H9 (cell line): ENCODE measurements at regions not wholly inside any gene's neighbourhood (a gene's known extent, or its start where the extent isn't known, plus 50 kb on each side); places are given as distances from the start of the nearest gene placed in this dataset.

Source experiments
- DNase-seq: peaks from one replicate; pipeline ENCODE4 v3.0.0-alpha.2; 2017
- H2AFZ ChIP-seq: one replicate; pipeline ENCODE4 v1.6.1; 2013; ENCODE audit warnings: mild to moderate bottlenecking, low read length, control low read depth, moderate library complexity
- H2AK5ac ChIP-seq: 2 replicates; pipeline ENCODE4 v1.6.1; 2013; ENCODE audit warnings: low read length, control low read depth, mixed read lengths; ENCODE audit not compliant: insufficient read length
- H2BK120ac ChIP-seq: one replicate; pipeline ENCODE4 v1.6.1; 2013; ENCODE audit warnings: low read depth, mild to moderate bottlenecking, low read length, control low read depth, inconsistent platforms; ENCODE audit not compliant: poor library complexity, severe bottlenecking
- H2BK12ac ChIP-seq: 2 replicates; pipeline ENCODE4 v1.6.1; 2013; ENCODE audit warnings: low read length, control low read depth, mixed read lengths, low read depth; ENCODE audit not compliant: insufficient read length
- H2BK15ac ChIP-seq: 2 replicates; pipeline ENCODE4 v1.6.1; 2013; ENCODE audit warnings: low read depth, low read length, control low read depth
- H2BK20ac ChIP-seq: one replicate; pipeline ENCODE4 v1.6.1; 2013; ENCODE audit warnings: low read depth, mild to moderate bottlenecking, low read length, control low read depth, inconsistent platforms; ENCODE audit not compliant: poor library complexity, severe bottlenecking
- H2BK5ac ChIP-seq: 2 replicates; pipeline ENCODE4 v1.6.1; 2013; ENCODE audit warnings: low read length, control low read depth, mixed read lengths; ENCODE audit not compliant: insufficient read length
- H3K14ac ChIP-seq: 2 replicates; pipeline ENCODE4 v1.6.1; 2013; ENCODE audit warnings: low read length, control low read depth; ENCODE audit not compliant: insufficient read depth
- H3K18ac ChIP-seq: 2 replicates; pipeline ENCODE4 v1.6.1; 2013; ENCODE audit warnings: low read depth, mild to moderate bottlenecking, mixed read lengths, low read length, control low read depth; ENCODE audit not compliant: insufficient read length
- H3K23ac ChIP-seq: 2 replicates; pipeline ENCODE4 v1.6.1; 2013; ENCODE audit warnings: low read length, control low read depth, mixed read lengths, low read depth; ENCODE audit not compliant: insufficient read length
- H3K23me2 ChIP-seq: 2 replicates; pipeline ENCODE4 v1.6.1; 2013; ENCODE audit warnings: low read depth, mild to moderate bottlenecking, mixed read lengths, low read length, control low read depth; ENCODE audit not compliant: insufficient read length, poor library complexity, severe bottlenecking
- H3K27ac ChIP-seq: 2 replicates; pipeline ENCODE4 v1.5.1; 2013; ENCODE audit warnings: low read length, control low read depth, mixed read lengths, low read depth; ENCODE audit not compliant: insufficient read length
- H3K27me3 ChIP-seq: 2 replicates; pipeline ENCODE4 v1.6.1; 2013; ENCODE audit warnings: low read length, control low read depth, inconsistent platforms; ENCODE audit not compliant: insufficient read depth
- H3K4ac ChIP-seq: 2 replicates; pipeline ENCODE4 v1.6.1; 2013; ENCODE audit warnings: low read depth, mild to moderate bottlenecking, control low read depth, inconsistent platforms, low read length, moderate library complexity
- H3K4me1 ChIP-seq: 2 replicates; pipeline ENCODE4 v1.6.1; 2013; ENCODE audit warnings: low read length, control low read depth, inconsistent platforms; ENCODE audit not compliant: insufficient read depth
- H3K4me2 ChIP-seq: 2 replicates; pipeline ENCODE4 v1.6.1; 2013; ENCODE audit warnings: low read length, control low read depth, mixed read lengths; ENCODE audit not compliant: insufficient read length, insufficient read depth
- H3K56ac ChIP-seq: 2 replicates; pipeline ENCODE4 v1.6.1; 2013; ENCODE audit warnings: low read depth, mild to moderate bottlenecking, mixed read lengths, low read length, control low read depth; ENCODE audit not compliant: insufficient read length
- H3K79me1 ChIP-seq: 2 replicates; pipeline ENCODE4 v1.6.1; 2013; ENCODE audit warnings: low read depth, mild to moderate bottlenecking, moderate library complexity, low read length, control low read depth, inconsistent platforms; ENCODE audit not compliant: insufficient read depth, poor library complexity, severe bottlenecking
- H3K79me2 ChIP-seq: 2 replicates; pipeline ENCODE4 v1.6.1; 2013; ENCODE audit warnings: low read length, control low read depth, inconsistent platforms; ENCODE audit not compliant: insufficient read depth
- H3K9ac ChIP-seq: 2 replicates; pipeline ENCODE4 v1.6.1; 2013; ENCODE audit warnings: low read length, control low read depth, mixed read lengths; ENCODE audit not compliant: insufficient read length; ENCODE audit errors: extremely low read depth
- H3K9me3 ChIP-seq: one replicate; pipeline ENCODE4 v1.6.1; 2013; ENCODE audit warnings: low read depth, low read length, inconsistent platforms; ENCODE audit not compliant: control insufficient read depth
- H3T11ph ChIP-seq: one replicate; pipeline ENCODE4 v1.6.1; 2013; ENCODE audit warnings: mild to moderate bottlenecking, low read length, control low read depth, inconsistent platforms
- H4K20me1 ChIP-seq: one replicate; pipeline ENCODE4 v1.6.1; 2013; ENCODE audit not compliant: control insufficient read depth, insufficient read length, insufficient read depth
- H4K5ac ChIP-seq: 2 replicates; pipeline ENCODE4 v1.6.1; 2013; ENCODE audit warnings: low read depth, mild to moderate bottlenecking, mixed read lengths, low read length, control low read depth; ENCODE audit not compliant: insufficient read length
- H4K8ac ChIP-seq: replicated peaks from 2 replicates; pipeline ENCODE4 v1.6.1; 2013; ENCODE audit warnings: low read length, control low read depth, mixed read lengths, low read depth; ENCODE audit not compliant: insufficient read length
- H4K91ac ChIP-seq: 2 replicates; pipeline ENCODE4 v1.6.1; 2013; ENCODE audit warnings: low read depth, mild to moderate bottlenecking, moderate library complexity, mixed read lengths, low read length, control low read depth; ENCODE audit not compliant: insufficient read length
- H3K27ac Mint-ChIP-seq, 3 experiments: 2 replicates in 2 of 3; 3 replicates in 1 of 3; pipeline ENCODE4 v1.8.0; 2020 to 2021; ENCODE audit warnings: mixed read lengths in 3 of 3, mild to moderate bottlenecking in 1 of 3, moderate library complexity in 1 of 3
- H3K27me3 Mint-ChIP-seq: 2 replicates; pipeline ENCODE4 v1.8.0; 2021; ENCODE audit warnings: low read depth, mild to moderate bottlenecking, moderate library complexity, mixed read lengths
- H3K36me3 Mint-ChIP-seq, 3 experiments: 2 replicates in 2 of 3; 3 replicates in 1 of 3; pipeline ENCODE4 v1.8.0; 2020 to 2021; ENCODE audit warnings: low read depth in 3 of 3, mixed read lengths in 3 of 3; ENCODE audit not compliant: insufficient read depth in 1 of 3
- H3K4me1 Mint-ChIP-seq, 2 experiments: 2 replicates each; pipeline ENCODE4 v1.8.0; 2020; ENCODE audit warnings: mixed read lengths in 2 of 2
- H3K4me3 Mint-ChIP-seq, 2 experiments: 2 replicates in 1 of 2; 3 replicates in 1 of 2; pipeline ENCODE4 v1.8.0; 2020 to 2021; ENCODE audit warnings: mild to moderate bottlenecking in 2 of 2, mixed read lengths in 2 of 2, moderate library complexity in 1 of 2
- H3K9me3 Mint-ChIP-seq, 2 experiments: 2 replicates in 1 of 2; 3 replicates in 1 of 2; pipeline ENCODE4 v1.8.0; 2020; ENCODE audit warnings: mild to moderate bottlenecking in 2 of 2, mixed read lengths in 2 of 2, moderate library complexity in 1 of 2
- CTCF ChIP-seq: fragments of 200-600 bp; sonication (generic); conservative IDR thresholded peaks from 3 replicates; pipeline ENCODE4 v1.8.0; 2021; ENCODE audit warnings: antibody characterized with exemption, mild to moderate bottlenecking
- WGBS: extraction: QIAGEN DNeasy Blood & Tissue Kit; methylation state at CpG from one replicate; pipeline ENCODE4 v1.1.7; 2013; ENCODE audit warnings: missing lambda C conversion rate, low lambda C conversion rate, mixed read lengths; ENCODE audit not compliant: insufficient read length; ENCODE audit errors: extremely low coverage; 5-methylcytosine and 5-hydroxymethylcytosine counted together

- Mint-ChIP-seq H3K36me3 (no peaks in the 10 kb centered on the region), H3K27ac (no peak overlapping the region), H3K9me3 (no peaks in the 10 kb centered on the region), H3K4me3 (no peak overlapping the region), H3K27me3 (peaks cover 2% of the 10 kb centered on the region; the same call in 1 of the 2 replicates), H3K4me1 (peaks cover 0 to 2% of the 10 kb centered on the region in 2 experiments; a peak in 1 of 4 replicates)
- Histone ChIP-seq H3K23me2 (no peaks in the 10 kb centered on the region), H3K4me1 (no peaks in the 10 kb centered on the region), H4K91ac (no peak overlapping the region), H4K8ac (no peak overlapping the region), H2AK5ac (no peak overlapping the region), H3K14ac (no peak overlapping the region), H2BK120ac (no peak overlapping the region), H3K4me2 (no peak overlapping the region), H3K23ac (no peak overlapping the region), H3K18ac (no peak overlapping the region), H3K27ac (no peak overlapping the region), H3K56ac (no peak overlapping the region), H2BK15ac (no peak overlapping the region), H2BK5ac (no peak overlapping the region), H3K27me3 (no peaks in the 10 kb centered on the region), H3K4ac (no peak overlapping the region), H4K20me1 (no peaks in the 10 kb centered on the region), H3K9ac (no peak overlapping the region), H2BK20ac (no peak overlapping the region), H2BK12ac (no peak overlapping the region), H2AFZ (no peak overlapping the region), H3K9me3 (no peaks in the 10 kb centered on the region), H3K79me2 (no peaks in the 10 kb centered on the region), H3K79me1 (no peaks in the 10 kb centered on the region), H3T11ph (no peak overlapping the region), H4K5ac (no peak overlapping the region)
- DNase-seq, result no peak
- no CpG with 5 or more reads among the region's 6 CpGs for WGBS
- no peak for TF ChIP-seq CTCF
These were observed 110.3 kb upstream of the SLIT3 start for GRCh38 chr5:169410996-169411783.
